HG03095 (cell line): ENCODE measurements at regions not wholly inside any gene's neighbourhood (a gene's known extent, or its start where the extent isn't known, plus 50 kb on each side); places are given as distances from the start of the nearest gene placed in this dataset.
"Not testable (repeated sequence)": the region's sequence is repeated elsewhere in the genome, so short reads cannot be mapped to it uniquely, and the experiment has no call there.

Source experiments
- ATAC-seq: cut with Tn5 transposase; IDR thresholded peaks from one replicate; pipeline ENCODE4 v1.9.1; 2021; ENCODE audit warnings: moderate library complexity; ENCODE audit not compliant: unreplicated experiment

DNA sequence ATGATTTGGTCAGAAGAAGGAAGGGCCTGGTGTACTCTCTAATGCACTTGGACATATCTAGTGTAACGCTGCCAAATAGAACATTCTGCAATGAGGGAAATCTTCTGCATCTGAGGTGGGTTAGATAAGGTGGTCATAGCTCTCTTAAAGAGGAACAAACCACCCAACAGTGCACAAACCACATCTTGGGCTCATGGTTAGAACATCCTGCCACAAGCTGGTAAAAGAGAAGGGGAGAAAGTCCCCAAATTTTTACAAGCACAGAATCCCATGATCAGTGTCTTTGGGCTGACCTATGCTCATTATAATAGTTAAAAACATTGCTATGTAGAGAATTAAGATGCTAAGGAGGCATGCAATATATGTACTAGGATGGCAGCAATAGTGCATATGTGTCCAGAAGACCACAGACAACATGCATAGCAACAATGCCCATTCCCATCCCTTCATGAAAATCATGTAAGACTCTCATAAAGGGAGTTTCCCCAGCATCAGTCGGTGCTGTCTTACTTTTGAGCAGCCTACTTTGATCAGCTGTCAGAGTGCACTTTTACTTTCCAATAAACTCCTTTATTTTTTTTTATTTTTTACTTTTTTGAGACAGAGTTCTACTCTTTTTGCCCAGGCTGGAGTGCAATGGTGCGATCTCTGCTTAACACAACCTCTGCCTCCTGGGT, 99.7 kb upstream of the SLC7A11 start:
- no peak for ATAC-seq

DNA sequence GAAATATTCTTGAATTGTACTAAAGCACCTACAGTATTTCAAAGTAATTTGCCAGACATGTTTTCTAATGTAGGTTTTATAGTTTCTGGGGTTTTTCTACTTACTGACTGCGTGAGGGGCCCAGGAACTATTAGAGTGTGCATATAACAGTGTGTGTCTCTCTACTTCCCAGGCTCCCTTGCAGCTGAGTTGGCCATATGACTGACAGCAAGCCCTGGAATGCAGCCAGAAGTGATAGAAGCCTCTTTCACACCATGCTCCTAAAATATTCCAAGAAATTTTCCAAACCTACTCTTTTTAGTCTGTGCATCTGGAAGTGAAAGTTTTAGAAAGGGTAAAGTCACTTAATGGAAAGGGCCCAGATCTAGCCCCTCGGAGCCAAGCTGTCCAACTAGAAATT, 96.7 kb upstream of the SLC7A11 start:
- ATAC-seq = no peak

DNA sequence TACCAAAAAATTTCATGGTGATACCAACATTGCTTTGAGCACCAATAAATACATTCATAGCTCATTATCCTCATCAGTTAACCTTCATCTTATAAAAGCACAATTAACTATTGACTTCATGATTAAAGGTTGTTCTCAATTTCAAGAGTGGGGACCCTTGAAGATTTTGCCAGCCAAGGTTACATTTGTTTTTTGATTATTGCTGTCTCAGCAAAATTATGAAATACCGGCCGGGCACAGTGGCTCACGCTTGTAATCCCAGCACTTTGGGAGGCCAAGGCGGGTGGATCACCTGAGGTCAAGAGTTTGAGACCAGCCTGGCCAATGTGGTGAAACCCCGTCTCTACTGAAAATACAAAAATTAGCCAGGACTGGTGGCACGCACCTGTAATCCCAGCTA, 96.1 kb upstream of the SLC7A11 start:
- ATAC-seq = not testable (repeated sequence)

DNA sequence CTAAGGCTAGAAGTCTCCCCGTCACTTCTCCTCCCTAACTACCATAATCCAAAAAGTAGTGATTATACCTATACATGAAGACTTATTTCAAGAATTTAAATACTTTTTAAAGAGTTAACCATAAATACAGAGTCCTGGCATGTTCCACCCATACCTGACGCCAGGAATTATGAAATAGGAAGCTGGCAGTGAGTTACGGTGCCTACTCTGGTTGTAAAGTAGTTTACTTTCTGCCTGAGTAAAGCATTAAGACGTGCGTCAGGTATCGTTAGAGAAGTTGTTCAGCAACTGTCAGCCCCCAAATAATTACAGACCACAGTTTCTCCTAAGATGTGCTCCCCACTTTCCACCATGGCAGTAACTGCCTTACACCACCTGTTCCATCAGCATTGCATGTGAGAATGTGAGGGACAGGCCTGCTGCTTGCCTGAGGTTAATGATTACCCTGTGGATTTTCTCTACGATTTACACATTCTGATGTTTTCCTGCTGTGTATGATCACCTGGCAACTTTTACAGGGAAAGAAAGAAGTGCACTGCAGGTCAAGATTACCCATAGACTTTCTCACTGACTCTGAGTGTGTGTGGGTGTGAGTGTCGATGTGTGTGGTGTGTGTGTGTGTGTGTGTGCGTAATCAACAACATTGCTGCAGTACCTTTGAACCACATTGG, 92.3 kb upstream of the SLC7A11 start:
- ATAC-seq = no peak

DNA sequence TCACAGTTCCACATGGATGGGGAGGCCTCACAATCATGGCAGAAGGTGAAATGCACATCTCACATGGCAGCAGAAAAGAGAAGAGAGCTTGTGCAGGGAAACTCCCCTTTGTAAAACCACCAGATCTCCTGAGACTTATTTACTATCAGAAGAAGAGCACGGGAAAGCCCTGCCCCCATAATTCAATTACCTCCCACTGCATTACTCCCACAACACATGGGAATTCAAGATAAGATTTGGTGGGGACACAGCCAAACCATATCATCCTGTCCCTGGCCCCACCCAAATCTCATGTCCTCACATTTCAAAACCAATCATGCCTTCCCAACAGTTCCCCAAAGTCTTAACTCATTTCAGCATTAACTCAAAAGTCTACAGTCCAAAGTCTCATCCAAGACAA, 90.3 kb upstream of the SLC7A11 start:
- ATAC-seq = not testable (repeated sequence)

DNA sequence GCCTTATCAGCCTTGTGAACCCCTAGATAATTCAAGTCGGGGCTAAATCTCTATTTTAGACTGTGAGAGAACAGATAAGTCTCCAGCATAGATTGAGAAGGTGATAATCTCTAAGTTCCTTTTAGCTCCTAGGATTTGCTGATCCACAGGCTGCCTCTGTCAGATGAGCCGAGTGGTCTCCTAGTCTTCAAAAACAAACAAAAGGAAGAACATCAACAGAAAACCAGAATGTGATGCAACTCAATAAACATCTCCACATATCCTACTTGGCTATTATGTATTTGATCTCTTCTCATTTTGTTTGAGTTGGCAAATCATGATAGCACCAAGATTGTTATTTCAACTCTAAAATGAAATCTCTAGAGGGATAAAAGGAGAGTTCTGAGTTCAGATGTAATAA, 88.4 kb upstream of the SLC7A11 start:
- no peak for ATAC-seq

DNA sequence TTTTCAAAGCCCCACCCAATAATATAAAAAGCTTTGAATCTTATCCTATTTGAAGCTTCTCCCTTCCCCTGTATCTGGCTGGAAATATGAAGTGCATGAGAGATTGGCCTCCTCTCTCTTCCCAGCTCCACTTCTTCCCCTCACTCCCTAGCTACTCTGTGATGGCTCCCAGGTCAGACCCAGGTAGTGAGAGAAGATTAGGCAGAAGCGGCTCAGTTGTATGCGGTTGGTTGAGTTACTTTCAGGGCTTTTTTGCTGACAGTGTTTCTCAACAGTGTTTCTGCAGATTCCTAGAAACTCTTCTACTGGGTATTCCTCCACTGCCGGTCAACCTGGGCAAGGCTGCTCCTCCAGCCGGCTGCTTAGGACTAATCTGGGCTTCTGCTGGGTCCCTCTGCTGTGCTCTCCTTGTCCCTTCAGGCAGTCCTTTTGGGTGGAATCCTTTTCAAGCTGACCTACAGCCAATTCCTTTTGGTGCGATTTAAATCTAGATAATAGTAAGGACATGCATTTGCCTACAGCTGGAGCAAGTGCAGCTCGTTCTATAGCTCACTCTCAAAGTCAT, 87.4 kb upstream of the SLC7A11 start:
- ATAC-seq = no peak

DNA sequence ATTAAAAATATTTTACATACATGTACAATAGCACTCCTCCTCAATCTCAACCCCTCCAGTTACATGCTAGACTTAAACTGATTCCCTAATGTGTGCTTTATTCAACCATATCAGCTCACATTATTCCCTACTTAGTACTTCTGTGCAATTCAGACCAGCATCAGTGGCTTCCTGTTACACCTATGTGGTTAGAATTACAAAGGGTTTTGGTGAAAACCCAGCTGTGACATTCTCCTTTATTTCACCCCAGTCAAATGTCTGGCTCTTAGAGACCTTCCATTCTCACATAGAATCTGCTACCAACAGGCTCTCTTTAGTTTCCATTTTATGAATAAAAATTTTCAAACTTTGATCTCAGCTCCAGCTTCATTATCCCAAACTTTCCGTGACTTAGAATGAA, 85.2 kb upstream of the SLC7A11 start:
- ATAC-seq = no peak

DNA sequence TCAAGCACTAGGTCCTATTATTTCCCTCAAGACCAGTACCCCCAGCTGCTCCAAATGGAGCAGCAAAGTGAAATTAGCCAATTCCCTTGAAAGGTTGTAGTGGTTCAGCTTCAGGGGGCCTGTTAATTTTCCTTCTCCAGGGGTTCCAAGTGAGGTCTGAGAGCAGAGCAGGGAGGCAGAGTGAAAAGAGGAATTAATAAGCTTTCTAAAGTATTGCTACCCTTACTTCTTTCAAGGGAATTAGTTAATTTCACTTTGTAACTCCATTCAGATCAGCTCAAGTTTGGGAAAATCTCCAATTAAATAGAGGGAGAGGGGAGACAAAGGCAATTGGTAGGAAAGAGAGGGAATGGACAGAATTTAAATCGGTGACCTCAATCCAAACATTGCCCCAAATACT, 78.7 kb upstream of the SLC7A11 start:
- no peak for ATAC-seq

DNA sequence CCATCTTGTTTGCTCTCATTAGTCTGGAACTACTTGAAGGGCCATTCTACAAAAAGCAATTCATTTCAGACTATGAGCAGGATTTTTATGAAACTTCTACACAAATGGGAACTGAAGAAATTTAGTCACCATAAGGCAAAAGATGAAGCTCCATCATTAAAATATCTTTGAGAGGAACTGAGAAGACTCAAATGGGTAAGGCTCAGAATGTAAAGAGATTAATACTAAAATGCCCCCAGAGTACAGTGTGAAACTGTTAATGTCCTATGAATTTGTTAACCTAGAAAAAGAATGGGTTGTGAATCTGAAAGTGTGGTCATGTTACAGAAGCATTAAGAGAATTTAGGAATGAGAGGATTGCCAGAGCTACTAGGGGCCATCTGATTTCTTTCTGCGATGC, 77.9 kb upstream of the SLC7A11 start:
- ATAC-seq = no peak

DNA sequence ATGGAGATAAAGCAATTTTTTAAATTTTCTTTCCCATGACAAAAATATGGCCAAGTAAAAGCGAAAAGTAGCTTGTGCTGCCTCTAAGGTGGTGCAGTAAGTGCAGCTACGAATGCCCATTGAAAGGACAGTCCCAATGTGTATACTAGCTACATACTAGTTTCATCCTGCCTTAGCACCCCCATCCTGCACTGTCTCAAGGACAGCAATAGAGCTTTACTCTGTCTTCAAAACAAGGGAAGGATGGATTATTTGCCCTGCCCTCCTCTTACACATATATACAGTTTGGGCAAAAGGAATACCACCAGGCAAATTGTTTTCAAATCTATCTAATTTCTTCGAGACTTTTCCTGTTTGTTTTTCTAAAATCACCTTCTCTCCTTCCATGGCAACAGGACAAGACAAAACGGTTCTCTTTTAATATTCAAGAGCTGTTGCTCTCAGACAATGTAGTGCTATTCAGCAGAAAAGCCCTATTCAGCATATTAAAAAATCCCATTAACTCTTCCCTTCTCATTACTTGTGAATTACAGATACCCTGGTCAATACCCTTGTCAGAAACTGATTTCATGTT, 75.1 kb upstream of the SLC7A11 start:
- ATAC-seq = no peak

DNA sequence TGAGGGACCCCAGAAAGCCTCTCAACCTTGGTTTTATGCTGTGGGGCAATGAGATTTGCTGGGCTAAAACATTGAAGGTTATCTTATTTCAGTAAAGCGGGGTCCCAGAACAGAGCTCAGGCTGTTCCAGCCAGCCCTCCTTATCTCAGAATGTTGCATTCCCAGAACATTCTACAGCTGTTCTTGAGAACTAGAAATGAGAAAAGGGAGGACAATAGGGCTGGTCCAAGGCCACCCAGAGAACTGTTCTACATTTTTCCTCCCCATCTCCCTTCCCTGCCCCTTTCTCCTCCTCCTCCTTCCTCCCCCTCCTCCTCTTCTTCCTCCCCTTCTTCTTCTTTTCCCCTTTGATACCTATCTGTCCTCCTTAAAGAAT, 70.4 kb upstream of the SLC7A11 start:
- no peak for ATAC-seq

DNA sequence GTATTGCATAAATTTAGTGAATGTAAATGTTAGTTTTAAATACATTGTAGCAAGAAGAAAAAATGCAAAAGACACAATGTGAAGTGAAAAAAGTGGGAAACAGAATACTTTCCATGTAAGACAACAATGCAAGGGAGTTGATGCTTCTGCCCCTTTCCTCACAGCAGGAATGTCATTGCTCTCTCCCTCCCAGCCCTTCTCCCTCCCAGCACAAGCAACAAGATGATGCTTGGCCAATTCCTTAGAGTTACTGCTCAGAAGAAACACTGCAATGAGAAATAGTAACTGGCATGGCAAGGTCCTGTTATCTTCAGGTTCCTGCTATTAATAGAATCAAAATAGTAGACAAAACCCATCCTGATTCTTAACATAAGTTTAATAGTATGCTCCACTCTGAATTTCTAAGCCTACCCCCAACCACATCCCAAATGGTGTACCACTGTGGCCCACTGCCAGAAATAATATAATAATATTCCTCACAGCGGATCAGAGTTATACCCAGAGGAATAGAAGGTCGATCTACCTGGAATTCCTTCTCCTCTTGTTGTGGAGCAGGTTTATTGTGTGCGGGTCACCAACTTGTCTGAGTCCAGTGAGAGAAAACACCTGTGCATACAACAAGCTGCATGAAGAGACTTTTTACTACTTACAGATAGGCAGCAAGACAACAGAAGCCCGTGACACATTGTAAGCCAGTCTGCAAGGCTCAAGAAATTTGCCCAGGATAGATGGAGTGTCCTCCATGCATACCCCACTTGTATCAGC, 69.8 kb upstream of the SLC7A11 start:
- ATAC-seq = no peak

DNA sequence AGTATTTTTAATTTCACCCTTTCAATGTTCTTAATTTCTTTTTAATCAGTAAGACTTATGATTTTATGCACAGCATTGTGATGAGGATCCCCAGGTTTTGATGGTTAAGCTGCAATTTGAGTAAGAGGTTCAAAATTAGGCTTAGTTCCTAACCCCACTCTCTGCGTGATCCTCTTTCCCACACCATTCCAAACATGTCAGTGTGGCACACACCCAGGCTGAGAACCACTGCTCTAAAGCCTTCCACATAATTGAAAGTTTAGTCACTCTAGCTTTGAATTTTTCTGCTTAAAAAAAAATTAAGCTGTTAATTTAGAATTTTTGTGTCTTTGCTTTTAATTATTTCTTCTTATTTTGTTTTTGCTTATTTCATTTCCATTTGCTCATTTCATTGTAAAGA, 68.8 kb upstream of the SLC7A11 start:
- no peak for ATAC-seq

DNA sequence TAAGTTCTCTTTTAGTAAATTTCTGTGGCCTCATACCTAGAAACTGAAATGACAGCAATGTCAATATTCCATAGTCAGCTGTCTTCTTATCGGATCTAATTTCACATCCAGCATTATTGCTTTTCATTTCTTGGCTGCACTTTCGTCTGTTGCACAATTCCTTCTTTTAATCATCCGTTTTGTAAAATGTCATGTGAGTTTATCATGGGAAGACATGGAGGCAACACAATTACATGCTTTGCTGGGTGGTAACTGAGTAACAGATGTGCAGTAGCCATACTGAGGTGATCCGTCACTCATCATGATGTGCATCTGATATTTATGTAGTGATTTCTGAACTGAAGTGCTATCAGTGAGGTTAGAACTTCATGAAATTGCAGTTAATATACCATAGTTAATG, 68.3 kb upstream of the SLC7A11 start:
- ATAC-seq = no peak

DNA sequence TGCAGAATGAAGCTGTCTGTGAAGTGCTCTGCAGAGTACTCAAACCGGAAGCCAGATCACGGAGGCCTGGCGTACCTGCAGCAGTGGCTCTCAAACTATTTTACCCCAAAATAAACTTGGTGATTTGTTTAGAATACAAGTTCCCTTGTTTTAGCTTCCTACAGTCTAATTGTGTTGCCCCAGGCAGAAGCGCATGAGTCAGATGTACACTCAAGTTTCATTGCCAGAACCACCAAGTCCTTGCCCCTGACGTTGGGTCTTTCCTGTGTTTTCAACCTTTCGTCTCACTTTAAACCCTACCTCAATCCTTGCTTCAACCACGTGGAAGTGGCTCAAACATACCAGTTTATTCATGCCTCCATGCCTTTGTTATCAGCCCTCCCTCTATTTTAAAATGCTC, 66.2 kb upstream of the SLC7A11 start:
- no peak for ATAC-seq

DNA sequence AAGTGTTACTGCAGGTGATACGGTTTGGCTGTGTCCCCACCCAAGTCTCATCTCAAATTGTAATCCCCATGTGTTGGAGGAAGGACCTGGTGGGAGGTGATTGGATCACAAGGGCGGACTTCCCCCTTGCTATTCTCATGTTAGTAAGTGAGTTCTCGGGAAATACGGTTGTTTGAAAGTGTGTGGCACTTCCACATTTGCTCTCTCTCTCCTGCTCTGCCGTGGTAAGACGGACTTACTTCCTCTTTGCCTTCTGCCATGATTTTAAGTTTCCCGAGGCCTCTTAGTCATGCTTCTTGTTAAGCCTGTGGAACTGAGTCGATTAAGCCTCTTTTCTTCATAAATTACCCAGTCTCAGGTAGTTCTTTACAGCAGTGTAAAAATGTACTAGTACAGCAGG, 65.2 kb upstream of the SLC7A11 start:
- no peak for ATAC-seq

DNA sequence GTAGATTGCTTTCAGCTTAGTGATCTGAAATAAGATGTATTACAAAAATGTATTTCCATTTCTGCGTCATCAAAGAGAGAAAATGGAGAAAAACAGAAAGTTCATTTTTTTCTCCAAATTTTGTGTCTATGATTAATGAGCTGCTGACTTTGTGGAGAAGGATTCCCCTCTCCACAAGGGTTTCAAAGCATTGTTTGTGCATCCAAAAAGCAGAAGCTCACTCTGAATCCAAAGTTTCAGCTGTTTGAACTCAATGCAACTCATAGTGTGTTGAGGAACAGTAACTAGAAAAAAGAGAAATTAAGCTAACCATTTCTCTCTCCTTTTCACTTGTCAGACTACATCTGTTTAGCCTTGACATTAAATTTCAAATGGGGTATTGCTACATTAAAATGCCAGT, 62.9 kb upstream of the SLC7A11 start:
- ATAC-seq = no peak

DNA sequence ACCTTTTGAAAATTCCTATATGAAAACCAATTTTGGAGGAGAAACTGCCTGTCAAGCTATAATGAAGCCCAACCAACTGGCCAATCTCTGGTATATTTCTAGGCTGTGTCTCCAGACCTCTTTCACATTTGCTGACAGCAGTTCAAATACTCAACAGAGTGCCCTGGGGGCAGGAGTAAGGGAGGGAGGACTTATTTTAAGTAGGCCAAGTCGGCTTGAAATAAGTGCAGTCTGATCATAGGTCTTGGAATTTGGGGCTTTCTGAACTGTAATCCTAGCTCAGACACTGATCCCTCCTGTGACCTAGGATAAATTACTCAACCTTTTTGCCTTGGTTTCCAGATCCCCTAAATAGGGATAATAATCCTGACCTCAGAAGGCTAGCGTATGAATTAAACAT, 59.4 kb upstream of the SLC7A11 start:
- no peak for ATAC-seq

DNA sequence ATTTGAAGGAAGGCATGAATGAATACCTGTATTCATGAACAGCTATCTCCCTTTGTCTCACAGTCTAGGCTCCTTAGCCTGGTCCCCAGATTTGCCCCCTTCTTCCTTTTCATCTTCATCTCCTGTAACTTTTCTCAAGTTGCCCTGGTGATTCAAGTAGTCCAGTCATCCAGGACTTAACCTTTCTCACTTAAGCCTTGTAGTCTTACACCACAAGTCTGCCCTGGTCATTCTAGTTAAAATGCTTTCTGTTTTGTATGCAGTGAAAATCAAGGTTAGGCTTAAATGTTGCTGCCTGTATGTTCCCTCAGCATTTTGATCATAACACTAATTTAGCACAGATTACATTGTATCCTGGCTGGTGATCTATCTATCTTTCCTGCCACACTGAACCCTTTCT, 58.5 kb upstream of the SLC7A11 start:
- ATAC-seq = no peak

DNA sequence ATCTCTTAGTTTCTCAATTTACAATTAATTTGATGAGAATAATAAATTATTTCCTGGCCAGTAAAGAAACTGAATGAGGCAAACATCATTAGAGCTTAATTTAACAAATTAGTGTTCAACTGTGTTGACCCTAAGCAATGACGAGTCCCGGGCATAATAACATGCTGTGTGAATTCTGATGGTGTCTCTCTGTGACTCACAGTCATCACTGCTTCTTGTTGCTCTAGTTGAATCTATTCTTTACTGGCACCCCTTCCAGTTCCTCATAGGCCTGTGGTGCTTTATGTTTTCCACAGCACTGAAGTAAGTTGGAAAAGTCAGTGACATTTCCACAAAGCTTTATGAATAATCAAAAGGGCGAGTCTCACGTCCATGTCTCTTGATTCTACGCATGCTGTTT, 57.7 kb upstream of the SLC7A11 start:
- ATAC-seq = no peak

DNA sequence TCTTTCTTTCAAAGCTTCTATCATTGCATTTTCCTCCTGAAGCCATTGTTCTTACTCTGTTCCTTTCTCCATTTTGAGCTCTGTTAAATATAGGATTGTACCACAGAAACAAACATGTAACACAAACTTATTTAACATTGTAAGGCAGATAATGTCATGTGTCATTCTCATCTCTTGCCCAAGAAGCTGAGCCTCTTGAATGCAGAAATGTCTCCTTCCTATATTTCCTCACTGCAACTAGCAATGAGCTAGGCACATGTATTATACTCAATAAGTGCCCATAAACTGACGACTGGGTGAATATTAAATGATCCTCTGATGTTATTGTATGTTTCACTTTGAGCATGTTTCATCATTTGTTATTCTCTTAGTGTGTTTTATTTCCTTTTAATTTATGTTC, 56.7 kb upstream of the SLC7A11 start:
- ATAC-seq = no peak
